ENCODE measurements at regions not wholly inside any gene's neighbourhood (a gene's known extent, or its start where the extent isn't known, plus 50 kb on each side); places are given as distances from the start of the nearest gene placed in this dataset.

DNA sequence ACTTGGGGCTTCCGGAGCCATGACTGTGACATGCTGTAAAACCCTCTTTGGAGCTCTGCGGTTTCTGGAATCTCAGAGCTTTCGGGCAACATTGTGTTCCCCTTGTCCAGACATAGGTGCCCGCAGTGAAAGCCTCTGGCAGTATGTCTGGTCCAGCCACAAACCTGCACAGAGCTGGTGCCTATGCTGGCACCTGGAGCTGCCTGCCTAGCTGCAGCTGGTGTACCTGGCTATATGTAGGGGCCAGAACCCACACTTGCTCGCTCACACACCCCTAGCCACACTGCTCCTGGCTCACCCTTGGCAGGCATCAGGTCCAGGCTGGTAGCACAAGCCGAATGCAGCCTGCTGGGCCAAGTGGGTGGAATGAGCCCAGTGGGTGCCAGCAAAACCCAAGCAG, 861.1 kb downstream of the FLRT2 start:
- H3K36me3 Mint-ChIP-seq (ENCODE audit: insufficient read depth, unreplicated experiment) = no peaks in the 10 kb centered on the region
- BruUV-seq (replicated peaks) = no TSS peak
- H3K9me3 Mint-ChIP-seq (ENCODE audit: low read depth, unreplicated experiment) = peaks cover 2% of the 10 kb centered on the region
- no peaks in the 10 kb centered on the region for H3K27me3 Mint-ChIP-seq (ENCODE audit: unreplicated experiment)
- intact Hi-C loops (cut with micrococcal nuclease; ENCODE audit: unreplicated experiment) = no loop called here
- TF ChIP-seq, protein P1, sequence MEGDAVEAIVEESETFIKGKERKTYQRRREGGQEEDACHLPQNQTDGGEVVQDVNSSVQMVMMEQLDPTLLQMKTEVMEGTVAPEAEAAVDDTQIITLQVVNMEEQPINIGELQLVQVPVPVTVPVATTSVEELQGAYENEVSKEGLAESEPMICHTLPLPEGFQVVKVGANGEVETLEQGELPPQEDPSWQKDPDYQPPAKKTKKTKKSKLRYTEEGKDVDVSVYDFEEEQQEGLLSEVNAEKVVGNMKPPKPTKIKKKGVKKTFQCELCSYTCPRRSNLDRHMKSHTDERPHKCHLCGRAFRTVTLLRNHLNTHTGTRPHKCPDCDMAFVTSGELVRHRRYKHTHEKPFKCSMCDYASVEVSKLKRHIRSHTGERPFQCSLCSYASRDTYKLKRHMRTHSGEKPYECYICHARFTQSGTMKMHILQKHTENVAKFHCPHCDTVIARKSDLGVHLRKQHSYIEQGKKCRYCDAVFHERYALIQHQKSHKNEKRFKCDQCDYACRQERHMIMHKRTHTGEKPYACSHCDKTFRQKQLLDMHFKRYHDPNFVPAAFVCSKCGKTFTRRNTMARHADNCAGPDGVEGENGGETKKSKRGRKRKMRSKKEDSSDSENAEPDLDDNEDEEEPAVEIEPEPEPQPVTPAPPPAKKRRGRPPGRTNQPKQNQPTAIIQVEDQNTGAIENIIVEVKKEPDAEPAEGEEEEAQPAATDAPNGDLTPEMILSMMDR (IDR thresholded peaks at IDR 0.05; ENCODE audit: unreplicated experiment) = no peak
- no peaks in the 10 kb centered on the region for H3K4me1 Mint-ChIP-seq (ENCODE audit: low read depth, unreplicated experiment)
- no peak for DNase-seq
- CTCF ChIA-PET = no interaction called here
- no peak overlapping the region for H3K27ac Mint-ChIP-seq (ENCODE audit: unreplicated experiment)
- H3K4me3 Mint-ChIP-seq (ENCODE audit: low read depth, unreplicated experiment) = no peak overlapping the region

DNA sequence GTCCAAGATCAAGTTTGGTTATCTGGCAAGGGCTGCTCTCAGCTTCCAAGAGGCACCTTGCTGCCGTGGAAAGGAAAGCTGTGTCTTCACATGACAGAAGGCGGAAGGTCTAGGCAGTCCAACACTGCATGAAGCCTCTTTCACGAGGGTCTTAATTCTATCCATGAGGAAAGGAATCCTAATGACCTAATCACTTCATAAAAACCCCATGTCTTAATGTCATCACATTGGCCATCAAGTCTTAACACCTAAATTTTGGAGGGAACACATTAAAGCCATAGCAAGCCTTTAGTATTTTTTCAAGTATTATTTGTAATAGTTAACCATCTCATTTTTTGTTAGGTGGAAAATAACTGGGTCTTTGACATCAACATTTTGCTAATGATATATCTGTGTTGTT, 858.3 kb downstream of the FLRT2 start:
- BruUV-seq (replicated peaks) = no TSS peak
- H3K36me3 Mint-ChIP-seq (ENCODE audit: insufficient read depth, unreplicated experiment) = no peaks in the 10 kb centered on the region
- intact Hi-C loops (cut with micrococcal nuclease; ENCODE audit: unreplicated experiment) = no loop called here
- H3K9me3 Mint-ChIP-seq (ENCODE audit: low read depth, unreplicated experiment) = no peaks in the 10 kb centered on the region
- no peak overlapping the region for H3K27ac Mint-ChIP-seq (ENCODE audit: unreplicated experiment)
- H3K27me3 Mint-ChIP-seq (ENCODE audit: unreplicated experiment) = no peaks in the 10 kb centered on the region
- DNase-seq = no peak
- TF ChIP-seq, protein P1 (IDR thresholded peaks at IDR 0.05; ENCODE audit: unreplicated experiment) = no peak
- H3K4me1 Mint-ChIP-seq (ENCODE audit: low read depth, unreplicated experiment) = no peaks in the 10 kb centered on the region
- CTCF ChIA-PET = no interaction called here
- H3K4me3 Mint-ChIP-seq (ENCODE audit: low read depth, unreplicated experiment) = no peak overlapping the region

DNA sequence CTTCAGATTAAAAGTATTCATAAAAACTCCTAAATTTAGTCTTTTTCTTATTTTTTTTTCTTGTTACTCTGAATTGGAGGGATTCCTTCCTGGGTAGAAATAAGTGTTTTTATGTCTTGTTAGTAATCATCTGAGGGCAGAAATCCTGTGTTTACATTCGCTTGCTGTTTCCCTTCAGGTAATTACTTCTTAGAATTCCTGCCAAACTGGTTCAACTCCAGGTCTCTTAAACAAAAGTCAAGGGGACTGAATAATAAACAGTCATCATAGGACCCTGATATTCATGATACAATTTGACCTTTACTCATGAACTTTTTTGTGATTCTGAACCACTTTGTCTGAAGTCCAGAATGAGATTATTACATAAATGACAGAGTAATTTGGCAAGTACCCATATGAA, 843.9 kb downstream of the FLRT2 start:
- H3K27ac Mint-ChIP-seq (ENCODE audit: unreplicated experiment) = no peak overlapping the region
- intact Hi-C loops (cut with micrococcal nuclease; ENCODE audit: unreplicated experiment) = no loop called here
- H3K4me1 Mint-ChIP-seq (ENCODE audit: low read depth, unreplicated experiment) = no peaks in the 10 kb centered on the region
- no peaks in the 10 kb centered on the region for H3K27me3 Mint-ChIP-seq (ENCODE audit: unreplicated experiment)
- no peak overlapping the region for H3K4me3 Mint-ChIP-seq (ENCODE audit: low read depth, unreplicated experiment)
- no peaks in the 10 kb centered on the region for H3K36me3 Mint-ChIP-seq (ENCODE audit: insufficient read depth, unreplicated experiment)
- H3K9me3 Mint-ChIP-seq (ENCODE audit: low read depth, unreplicated experiment) = peaks cover 17% of the 10 kb centered on the region
- BruUV-seq (replicated peaks) = no TSS peak
- TF ChIP-seq, protein P1 (IDR thresholded peaks at IDR 0.05; ENCODE audit: unreplicated experiment) = no peak
- CTCF ChIA-PET = no interaction called here
- no peak for DNase-seq

DNA sequence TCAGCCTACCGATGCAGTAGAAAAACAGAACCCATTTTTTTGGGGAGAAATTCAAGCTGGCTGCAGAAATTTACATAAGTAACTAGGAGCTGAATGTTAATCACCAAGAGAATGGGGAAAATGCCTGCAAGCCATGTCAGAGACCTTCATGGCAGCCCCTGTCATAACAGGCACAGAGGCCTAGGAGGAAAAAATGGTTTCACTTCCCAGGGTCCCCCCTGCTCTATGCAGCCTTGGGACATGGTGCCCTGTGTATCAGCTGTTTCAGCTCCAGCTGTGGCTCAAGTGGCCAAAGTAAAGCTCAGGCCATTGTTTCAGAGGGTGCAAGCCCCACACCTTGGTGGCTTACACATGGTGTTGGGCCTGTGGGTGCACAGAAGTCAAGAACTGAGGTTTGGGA, 842.5 kb downstream of the FLRT2 start:
- TF ChIP-seq, protein P1 (IDR thresholded peaks at IDR 0.05; ENCODE audit: unreplicated experiment) = no peak
- H3K36me3 Mint-ChIP-seq (ENCODE audit: insufficient read depth, unreplicated experiment) = no peaks in the 10 kb centered on the region
- intact Hi-C loops (cut with micrococcal nuclease; ENCODE audit: unreplicated experiment) = no loop called here
- H3K27ac Mint-ChIP-seq (ENCODE audit: unreplicated experiment) = no peak overlapping the region
- BruUV-seq (replicated peaks) = no TSS peak
- no peaks in the 10 kb centered on the region for H3K4me1 Mint-ChIP-seq (ENCODE audit: low read depth, unreplicated experiment)
- no peak for DNase-seq
- no peak overlapping the region for H3K4me3 Mint-ChIP-seq (ENCODE audit: low read depth, unreplicated experiment)
- peaks cover 17% of the 10 kb centered on the region for H3K9me3 Mint-ChIP-seq (ENCODE audit: low read depth, unreplicated experiment)
- CTCF ChIA-PET = no interaction called here
- H3K27me3 Mint-ChIP-seq (ENCODE audit: unreplicated experiment) = no peaks in the 10 kb centered on the region

DNA sequence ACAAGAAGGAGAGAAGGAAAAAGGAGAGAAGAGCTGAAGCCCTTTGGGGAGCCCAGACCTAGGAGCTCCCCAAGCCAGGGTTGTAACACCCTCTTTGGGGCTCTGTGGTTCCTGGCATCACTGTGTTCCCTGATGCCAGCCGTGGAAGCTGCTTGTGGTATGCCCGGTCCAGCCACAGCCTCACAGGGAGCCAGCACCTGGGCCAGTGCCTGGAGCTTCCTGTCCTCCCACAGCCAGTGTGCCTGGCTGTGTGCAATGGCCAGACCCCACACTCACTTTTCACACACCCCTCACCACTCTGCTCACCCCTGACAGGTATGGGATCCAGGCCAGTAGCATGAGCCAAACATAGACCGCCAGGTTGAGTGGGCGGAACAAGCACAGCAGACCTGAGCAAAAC, 834.7 kb downstream of the FLRT2 start:
- BruUV-seq (replicated peaks) = no TSS peak
- Mint-ChIP-seq H3K4me1 (ENCODE audit: low read depth, unreplicated experiment) (no peaks in the 10 kb centered on the region), H3K27ac (ENCODE audit: unreplicated experiment) (no peak overlapping the region), H3K4me3 (ENCODE audit: low read depth, unreplicated experiment) (no peak overlapping the region), H3K36me3 (ENCODE audit: insufficient read depth, unreplicated experiment) (no peaks in the 10 kb centered on the region), H3K9me3 (ENCODE audit: low read depth, unreplicated experiment) (peaks cover 6% of the 10 kb centered on the region), H3K27me3 (ENCODE audit: unreplicated experiment) (no peaks in the 10 kb centered on the region)
- DNase-seq = no peak
- intact Hi-C loops (cut with micrococcal nuclease; ENCODE audit: unreplicated experiment) = no loop called here
- TF ChIP-seq, protein P1 (IDR thresholded peaks at IDR 0.05; ENCODE audit: unreplicated experiment) = no peak
- CTCF ChIA-PET = no interaction called here

Data from Calu3 (cell line).